Stimulated activated CD8-positive, alpha-beta memory T cell treated with anti-CD3 and anti-CD28 coated beads, Interleukin-7, amount 100 ng/mL, for 4 hours (primary cell): ENCODE measurements at regions not wholly inside any gene's neighbourhood (a gene's known extent, or its start where the extent isn't known, plus 50 kb on each side); places are given as distances from the start of the nearest gene placed in this dataset.

Experiments used
- DNase-seq, 2 donors: peaks; one replicate each; pipeline ENCODE4 v3.0.0-alpha.2; 2020; ENCODE audit warnings: low read depth in 2 of 2

DNA sequence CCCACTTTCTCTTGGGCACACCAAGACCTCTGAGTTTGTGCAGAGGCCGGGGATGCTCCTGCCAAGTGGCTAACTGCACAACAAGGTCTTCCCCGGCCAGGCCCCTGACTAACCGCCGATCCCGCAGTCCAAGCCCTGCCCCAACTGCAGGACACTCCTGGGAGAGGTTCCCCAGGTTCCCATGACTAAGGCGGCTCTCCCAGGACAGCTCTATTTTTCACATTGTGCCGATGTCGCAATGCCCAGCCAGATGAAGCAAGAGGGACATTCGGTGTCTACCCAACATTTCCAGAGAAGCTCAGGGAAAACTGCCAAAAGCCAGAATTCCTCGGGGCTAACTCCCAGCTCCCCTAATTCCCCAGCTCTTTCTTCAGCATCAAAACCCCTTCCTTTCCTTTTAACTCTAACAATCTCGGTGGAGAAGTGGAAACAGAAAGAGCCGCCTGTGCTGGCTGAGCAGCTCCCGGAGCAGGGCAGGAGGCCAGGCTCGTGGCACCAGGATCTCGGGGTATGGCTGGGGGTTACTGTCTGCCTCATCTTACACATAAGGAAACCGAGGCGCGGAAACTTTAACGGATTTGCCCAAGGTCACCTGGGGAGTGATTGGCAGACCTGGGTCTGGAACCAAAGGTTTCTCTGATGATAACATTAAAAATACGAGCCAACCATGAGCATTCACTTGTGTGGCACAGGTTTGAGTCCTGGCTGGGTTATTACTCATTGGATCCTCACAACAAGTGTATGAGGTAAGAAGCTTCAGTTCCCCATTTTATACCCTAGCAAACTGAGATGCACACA lies 318.2 kb downstream of the BCL11B start:
- no peak for DNase-seq

DNA sequence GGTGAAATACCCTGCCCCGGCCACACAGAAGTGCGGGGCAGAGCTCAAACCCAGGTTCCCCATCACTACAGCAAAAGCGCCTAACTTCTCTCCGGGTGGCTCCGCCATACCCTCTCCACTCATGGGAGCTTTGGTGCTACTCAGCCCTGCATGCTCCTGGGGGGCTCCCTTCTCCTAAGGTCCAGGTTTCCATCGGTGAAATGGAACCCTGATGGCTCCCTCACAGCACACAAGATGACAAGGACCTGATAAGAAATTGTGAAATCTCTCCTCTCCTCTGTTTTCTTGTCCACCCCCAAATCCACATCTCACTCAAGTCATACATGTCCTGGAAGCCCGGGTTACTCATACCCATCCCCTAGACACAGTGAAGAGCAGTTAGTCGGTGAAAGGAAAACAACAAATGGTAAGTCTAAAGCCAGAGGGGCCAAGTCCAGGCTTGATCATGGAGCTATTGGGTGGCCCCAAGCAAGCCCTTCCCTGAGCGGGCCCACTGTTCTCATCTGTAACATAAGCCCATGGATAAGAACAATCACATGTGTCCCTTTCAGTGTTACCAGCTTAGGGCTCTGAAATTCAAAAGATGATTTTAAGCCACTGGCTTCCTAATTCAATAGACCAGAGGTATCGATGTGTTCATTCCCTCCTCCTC lies 317.5 kb downstream of the BCL11B start:
- DNase-seq: no peak

DNA sequence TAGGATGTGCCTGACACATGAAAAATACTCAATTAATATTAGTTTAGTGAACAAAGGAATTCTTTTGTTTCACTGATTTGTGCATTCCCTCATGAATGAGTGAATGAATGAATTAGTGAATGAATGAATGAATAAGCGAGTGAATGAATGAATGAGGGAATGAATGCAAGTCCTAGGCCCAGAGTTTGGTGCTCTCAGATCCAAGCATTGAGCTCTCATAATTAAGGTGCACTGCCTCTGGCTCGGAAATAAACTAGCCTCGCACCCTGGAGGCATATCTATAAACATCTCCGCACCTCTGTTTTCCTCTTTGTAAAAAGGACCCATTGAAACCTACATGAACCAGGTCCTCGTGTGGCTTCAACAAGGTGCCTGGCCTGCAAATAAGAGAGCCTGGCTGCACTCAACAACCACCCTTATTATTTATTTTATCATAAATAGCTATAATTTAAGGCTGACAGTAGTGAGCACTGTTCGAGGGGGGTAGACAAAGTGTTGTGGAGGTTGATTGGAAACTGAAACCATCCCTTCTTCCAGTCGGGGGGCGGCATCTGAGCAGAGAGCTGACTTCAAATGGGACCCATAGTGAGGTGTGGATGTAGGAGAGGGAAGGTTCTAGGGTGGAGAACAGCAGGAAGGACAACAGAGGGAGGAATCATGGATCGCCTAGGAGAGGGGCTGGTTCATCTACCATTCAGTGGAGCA lies 316.8 kb downstream of the BCL11B start:
- DNase-seq: no peak

DNA sequence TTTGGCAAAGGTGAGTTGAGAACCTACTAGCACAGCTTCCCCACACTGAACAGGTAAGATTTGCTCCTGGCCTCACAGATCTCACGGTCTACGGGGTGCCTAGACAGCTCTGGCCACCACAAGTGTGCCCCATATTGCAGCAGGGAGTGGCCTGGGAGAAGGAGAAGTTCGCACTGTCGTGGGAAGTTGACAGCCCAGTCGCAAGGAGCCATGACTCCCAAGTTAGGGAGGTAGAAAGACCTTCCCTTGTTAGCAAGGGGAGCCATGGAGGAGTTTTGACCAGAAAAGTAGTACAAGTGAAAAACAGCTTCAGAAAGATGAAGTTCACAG lies 316.3 kb downstream of the BCL11B start:
- DNase-seq: no peak

DNA sequence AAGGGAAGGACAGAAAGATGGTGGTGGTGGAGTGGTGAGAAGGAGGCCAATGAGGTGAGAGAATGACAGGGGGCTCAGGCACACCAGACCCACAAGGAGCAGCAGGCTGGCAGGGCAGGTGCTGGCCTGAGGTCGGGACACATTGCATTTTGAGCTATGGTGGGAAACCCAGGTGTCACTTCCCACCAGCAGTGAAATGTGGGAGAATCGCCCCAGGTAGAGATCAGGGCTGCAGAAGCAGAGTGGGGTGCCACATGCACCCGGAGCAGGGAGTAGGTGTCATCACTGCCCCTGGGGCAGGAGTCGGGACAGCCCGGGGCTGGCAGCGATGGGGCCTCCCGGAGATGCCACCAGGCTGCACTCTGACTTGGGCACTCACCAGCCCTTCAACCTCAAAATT lies 315.8 kb downstream of the BCL11B start:
- no peak for DNase-seq

DNA sequence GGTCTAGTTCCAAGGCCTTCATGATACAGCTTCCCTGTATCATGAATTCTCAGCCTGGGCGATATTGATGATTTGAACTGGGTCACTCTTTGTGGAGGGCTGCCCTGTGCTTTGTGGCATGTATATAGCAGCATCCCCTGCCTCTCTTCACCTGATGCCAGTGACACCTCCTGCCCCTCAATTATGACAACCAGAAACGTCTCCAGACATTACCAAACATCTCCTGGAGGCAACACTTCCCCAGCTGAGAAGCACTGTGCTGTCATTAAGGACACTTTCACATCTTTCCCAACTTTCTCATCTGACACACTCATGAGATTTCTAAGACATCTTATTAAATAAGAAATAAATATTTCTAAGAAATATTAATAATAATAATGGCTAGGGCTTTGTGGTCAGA lies 315.3 kb downstream of the BCL11B start:
- no peak for DNase-seq

DNA sequence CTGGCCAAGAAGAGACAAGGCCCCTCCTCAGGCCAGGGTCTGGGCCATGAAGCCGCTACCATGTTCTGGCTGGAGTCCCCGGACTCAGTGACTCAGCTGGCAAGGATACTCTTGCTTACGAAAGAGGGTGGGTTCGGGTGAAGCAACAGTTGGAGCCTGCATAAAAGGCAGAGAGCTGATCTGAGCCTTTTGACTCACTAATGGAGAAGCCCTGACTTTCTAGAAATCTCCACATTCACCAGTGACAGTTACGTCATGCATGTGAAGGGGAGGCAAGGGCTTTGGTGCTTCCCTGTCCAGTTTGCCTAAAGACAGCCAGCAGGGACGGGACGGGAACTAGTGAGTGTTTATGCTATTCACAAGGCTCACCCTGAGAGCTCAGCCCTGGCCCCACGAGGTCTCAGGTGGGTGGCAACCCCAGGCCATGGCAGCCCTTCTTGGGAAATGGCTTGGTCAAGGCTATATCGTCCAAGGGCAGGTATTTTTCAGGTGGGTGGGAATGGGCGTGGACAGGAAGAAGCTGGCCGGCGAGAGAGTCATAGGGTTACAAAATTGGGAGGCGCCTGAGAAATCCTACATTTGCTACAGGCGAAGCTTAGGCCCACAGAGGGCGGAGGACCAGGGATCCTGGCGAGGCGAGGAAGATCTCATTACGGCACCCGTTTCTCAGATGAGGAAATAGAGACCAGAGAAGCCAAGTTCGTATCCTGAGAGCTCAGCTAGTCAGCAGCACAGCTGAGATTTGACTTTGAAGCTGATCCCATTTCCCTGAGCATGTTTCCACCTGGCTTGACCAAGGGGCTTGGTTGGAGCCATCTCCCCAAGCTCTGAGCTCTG lies 314.6 kb downstream of the BCL11B start:
- no peak for DNase-seq

DNA sequence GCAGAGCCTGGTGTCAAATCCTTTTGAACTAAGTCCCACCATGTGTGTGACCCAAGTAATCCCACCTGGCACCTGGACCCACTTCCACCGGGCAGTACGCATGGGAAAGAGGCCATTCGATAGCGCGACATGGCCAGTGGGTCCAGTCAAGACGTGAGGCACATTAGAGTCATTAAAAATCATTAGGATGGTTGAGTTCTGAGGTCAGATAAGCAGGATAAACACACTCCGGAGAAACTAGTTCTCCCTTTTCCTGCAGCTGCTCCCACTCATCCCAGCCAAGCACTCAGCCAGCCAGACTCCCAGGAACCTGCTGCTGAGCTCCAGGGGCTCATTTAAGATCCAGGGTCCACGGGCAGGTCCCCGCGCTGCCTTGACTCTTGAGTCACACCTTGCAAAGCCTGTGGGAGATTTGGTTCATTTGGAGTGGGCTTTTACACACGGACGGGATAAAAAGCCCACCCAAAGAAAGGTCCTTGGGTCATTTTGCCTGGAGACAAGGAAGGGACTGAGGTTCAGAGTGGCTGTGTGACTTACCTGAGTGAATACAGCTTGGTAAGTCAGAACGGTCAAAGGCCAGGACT lies 313.9 kb downstream of the BCL11B start:
- no peak for DNase-seq

DNA sequence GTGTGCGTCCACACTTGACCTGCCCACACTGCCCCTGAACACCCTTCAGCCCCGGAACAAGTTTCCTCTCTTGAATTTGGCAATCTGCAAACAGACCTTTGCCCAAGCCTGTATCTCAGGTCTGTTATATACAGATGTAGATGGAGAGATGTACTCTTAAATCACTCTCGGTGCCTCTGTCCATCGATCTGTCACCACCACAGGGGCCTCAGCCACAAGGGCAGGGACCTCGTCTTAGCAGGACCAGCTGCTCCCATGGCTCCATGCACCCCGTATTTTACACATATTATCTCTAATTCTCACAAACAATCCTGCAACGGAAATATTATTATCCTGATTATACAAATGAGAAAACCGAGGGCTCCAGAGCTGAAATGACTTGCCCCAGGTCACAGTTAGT lies 313.4 kb downstream of the BCL11B start:
- DNase-seq: no peak

DNA sequence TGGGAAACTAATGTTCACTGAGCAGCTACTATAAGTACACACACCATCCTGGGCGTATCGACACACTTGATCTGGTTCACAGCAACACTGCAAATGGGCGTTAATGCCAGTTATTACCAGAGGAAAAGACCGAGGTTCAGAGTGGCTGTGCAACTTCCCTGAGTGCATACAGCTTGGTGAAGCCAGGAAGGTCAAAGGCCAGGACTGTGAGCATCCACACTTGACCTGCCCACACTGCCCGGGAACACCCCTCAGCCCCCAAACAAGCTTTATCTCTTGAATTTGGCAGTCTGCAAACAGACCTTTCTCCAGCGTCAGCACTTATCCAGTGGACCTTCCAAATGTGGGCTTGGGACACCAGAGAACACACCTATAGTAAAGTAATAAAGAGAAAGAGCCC lies 312.6 kb downstream of the BCL11B start:
- DNase-seq: no peak

DNA sequence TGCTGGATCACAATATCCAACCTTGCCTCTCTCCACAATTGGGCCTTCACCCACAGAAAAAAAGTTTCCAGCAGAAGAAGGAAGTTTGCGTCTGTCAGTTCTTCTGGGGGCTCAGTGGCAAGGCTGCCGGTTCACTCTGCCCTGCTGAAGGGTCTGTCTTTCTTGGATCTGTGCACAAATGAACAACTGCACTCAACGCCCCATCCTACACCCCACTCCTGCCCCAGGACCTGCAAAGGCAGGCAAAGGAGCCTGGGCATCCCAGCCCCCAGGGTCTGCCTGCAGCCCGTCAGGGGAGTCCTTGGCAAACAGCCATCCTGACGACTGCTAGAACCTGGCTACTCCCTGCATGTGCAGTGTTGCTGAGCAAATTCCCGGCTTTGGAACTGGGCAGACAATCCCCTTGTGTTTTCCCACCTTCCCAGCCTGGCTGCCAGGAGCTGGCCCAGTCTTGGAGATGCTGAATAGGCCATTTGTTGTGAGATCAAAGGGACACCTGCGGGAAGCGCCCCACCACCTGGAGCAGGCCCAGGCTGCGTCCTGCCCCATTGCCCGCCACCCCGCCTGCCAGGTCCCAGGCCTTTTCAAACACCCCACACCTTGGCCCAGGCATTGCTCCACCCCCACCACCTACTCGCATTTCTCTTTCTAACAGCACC lies 311.9 kb downstream of the BCL11B start:
- DNase-seq: no peak

DNA sequence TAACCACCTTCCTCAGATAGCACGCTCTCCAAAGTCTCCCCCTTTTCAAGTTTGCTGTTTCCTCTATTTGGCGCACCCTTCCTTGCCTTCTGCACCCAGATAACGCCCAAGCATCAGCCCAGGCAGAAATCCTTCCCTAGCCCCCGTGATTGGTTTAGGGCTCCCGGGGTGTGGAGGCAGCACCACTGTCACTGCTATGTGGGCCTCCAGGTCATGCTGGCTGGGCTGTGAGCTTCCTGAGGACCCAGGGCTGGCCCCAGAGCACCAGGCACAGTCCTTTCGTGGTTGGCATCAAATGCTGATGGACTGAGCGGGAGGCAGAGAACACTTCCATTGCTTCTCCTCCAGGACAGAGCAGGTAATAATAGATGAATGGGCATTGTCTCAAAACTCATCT lies 311.4 kb downstream of the BCL11B start:
- DNase-seq: no peak

DNA sequence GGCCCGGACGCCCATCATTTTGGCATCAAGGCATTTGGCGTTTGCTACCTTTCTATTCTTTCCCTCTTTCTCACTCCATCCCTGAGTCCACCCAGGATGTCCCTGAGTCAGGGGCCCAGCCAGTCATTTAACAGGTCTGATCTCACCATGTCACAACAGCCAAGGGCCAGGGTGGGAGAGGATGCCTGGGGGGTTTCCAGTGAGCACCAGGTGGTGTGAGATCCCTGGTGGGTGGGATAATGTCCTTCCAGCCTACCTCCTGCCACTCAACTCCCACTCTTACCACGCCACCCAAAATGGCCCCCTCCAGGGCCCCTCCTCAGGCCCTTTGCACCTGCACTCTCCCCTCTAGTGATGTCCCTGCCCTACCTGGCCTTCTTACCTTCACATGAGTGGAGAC lies 310.8 kb downstream of the BCL11B start:
- no peak for DNase-seq

DNA sequence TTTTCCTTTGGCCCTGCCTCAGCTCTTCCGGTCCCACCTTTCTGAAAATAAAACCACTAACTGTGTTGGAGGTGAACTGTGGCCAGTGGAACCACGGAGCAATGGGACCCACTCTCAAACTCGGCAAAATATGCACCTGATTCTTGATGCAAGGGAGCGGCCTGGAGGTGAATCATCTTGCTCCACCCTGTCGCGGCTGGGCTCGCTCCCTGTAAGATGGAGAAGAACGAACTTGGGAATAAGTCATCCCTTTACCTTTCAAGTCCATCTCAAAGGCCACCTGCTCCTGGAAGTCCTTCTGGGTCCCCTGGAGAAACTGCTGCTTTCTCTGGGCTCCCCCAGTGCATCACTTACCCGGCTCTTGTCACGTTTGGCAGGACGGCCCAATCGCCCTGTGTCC lies 309.9 kb downstream of the BCL11B start:
- DNase-seq: no peak

DNA sequence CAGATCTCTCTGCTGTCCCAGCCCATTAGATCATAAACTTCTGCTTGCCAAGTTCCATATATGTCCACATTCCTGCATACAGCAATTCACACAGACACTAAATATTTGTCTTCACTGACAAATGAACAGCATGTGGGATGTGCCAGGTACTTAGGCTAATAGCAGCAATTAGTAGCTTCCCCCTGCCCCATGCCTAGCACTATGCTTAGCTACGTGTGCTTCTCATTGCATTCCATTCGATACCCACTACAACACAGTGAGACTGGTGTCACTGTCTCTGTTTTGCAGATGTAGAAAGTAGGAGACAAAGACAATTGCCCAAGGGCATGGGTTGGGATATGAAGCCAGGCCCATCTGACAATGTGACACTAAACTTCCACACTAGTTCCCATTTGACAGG lies 308.4 kb downstream of the BCL11B start:
- no peak for DNase-seq

DNA sequence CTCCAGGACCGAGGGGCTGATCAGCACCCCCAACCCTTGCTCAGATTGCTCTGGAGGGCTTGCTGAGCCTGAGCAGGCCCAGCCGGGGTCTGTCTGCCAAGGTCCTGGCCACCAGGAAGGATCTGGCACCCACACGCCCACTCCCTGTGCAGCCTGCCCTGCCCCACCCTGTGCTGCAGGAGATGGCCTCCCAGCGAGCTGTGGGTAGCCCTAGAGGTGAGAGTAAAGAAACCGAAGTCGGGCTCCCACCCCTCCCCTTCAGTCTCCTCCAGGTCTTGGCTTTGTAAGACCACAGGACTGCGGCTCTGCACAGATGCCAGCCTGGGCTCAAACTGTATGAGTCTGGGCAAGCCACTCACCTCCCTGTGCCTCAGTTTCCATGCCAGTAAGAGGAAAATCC lies 307.8 kb downstream of the BCL11B start:
- DNase-seq: no peak

DNA sequence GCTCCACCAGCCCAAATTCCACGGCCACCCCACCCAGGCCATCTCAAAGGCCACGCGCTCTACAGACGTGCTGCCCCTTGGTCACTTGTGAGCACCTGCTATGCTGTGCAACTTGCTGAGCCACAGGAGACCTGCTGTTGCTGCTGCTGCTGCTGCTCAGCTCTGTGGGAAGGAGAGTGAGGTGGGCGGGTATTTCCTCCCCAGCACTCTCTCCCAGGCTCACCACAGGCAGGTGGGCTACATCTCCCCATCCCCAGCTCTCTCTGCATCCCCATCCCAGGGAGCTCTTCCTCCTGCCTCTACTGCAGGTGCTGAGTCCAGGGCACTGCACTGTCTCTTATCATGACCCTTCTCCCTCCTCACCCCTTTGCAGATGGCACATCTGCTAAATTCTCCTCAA lies 306.9 kb downstream of the BCL11B start:
- no peak for DNase-seq

DNA sequence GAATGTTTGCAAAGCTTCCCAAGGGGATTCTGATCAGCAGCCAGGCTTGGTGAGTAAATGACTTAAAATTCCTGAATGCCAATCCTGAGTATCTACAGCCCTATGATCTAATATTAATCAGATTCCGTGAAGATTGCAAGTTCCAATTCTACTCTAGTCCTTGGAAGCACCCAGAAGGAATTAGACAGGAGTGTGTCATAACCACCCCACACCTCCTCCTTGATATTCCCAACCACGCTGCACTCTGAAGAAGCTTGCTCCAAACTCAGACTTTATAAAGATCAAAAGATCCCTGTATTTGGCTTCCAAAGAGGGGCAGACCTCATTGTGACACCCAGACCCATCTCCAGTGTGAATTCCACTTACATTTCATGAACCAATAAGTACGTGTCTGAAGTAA lies 306.0 kb downstream of the BCL11B start:
- no peak for DNase-seq

DNA sequence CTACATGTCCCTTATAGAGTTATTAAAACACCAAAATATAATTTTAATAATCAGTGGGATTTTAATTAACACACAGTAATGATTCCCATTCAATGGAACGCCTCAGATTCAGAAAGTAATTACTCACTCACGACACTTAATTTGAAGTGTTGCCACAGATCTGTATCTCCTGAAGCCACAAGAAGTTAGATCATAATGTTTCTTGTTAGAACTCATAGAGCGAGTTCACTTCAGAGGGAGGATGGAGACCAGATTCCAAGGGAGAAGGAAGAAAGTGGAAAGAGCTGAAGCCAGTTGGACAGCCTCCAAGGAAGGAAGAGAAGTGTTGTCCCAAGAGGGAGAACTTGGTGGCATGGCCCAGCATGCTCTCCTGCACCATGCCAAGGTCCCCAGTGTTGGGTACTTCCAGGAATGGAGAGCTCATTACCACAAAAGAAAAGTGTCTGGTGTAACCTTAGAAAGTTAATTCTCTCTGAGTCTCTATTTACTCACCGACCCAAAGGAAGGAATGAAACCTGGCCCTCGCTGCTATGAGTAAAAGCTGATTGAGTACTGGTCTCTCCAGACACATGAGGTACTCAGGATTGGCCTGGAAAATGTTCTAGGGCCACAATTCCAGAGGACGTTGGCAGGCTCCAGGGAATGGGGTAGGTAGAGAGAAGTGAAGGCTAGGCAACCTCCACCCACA lies 305.4 kb downstream of the BCL11B start:
- DNase-seq: no peak

DNA sequence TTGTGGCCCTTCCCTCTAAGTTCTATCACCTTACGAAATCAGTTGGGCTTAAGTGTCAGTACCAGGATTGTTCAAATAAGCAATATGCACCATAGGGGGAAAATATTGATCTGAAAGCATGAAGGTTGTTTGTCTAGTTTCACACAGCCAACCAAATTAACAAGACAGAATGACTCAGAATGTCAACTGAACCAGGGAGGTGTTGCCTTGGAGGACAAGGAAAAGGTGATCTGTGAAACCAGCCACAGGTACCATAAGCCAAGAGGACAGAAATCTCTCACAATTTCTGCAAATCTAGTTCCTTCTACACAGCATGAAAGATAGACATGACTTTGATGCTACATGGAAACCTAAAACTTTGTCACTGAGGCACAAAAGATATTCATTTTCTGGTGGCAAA lies 297.9 kb downstream of the BCL11B start:
- DNase-seq: no peak

DNA sequence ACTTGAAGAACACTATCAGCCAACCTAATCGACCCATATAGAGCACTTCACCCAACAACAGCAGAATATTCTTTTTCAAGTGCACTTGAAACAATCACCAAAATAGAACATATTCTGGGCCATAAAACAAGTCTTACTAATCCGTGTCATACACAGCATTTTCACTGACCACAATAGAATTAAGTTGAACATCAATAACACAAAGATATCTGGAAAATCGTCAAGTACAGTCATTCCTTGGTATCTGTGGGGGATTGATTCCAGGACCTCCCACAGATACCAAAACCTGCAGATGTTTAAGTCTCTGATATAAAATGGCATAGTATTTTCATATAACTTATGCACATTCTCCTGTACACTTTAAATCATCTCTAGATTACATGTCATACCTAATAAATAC lies 295.7 kb downstream of the BCL11B start:
- no peak for DNase-seq
